Erythroblast (primary cell): ENCODE measurements at regions not wholly inside any gene's neighbourhood (a gene's known extent, or its start where the extent isn't known, plus 50 kb on each side); places are given as distances from the start of the nearest gene placed in this dataset.
"Not testable (repeated sequence)": the region's sequence is repeated elsewhere in the genome, so short reads cannot be mapped to it uniquely, and the experiment has no call there.

Source experiments
- GATA1 ChIP-seq: IDR thresholded peaks from 2 replicates; pipeline ENCODE4 v1.6.1; 2011; ENCODE audit warnings: low read depth, mild to moderate bottlenecking, control low read depth, low read length, moderate library complexity
- POLR2A ChIP-seq: IDR thresholded peaks from 2 replicates; pipeline ENCODE4 v1.6.1; 2011; ENCODE audit warnings: mild to moderate bottlenecking, low read length

DNA sequence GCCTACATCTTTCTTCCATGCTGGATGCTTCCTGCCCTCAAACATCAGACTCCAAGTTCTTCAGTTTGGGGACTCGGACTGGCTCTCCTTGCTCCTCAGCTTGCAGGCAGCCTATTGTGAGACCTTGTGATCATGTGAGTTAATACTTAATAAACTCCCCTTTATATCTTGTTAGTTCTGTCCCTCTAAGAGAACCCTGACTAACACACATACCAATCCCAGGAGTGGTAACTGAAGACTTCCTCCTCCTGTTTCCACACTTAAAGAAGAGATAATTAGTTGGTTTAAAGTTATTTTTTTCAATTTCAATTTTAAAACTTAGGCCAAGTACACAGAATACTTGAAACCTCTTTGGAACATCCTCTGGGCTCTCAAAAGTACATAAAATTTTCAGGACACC is 294.2 kb upstream of the SGK1 start:
- TF ChIP-seq POLR2A, GATA1: not testable (repeated sequence)
